PC-9 (cell line): ENCODE measurements at regions not wholly inside any gene's neighbourhood (a gene's known extent, or its start where the extent isn't known, plus 50 kb on each side); places are given as distances from the start of the nearest gene placed in this dataset.

Experiments used
- EZH2 ChIP-seq: fragments of 200-600 bp; sonication (generic); IDR thresholded peaks from 2 replicates; pipeline ENCODE4 v1.8.0; 2017; ENCODE audit warnings: antibody characterized with exemption, low read depth
- TF ChIP-seq, protein P1 (sequence below): fragments of 200-600 bp; sonication (generic); conservative IDR thresholded peaks from 2 replicates; pipeline ENCODE4 v1.6.1; 2017; ENCODE audit warnings: mixed run types, antibody characterized with exemption, mild to moderate bottlenecking, moderate library complexity

DNA sequence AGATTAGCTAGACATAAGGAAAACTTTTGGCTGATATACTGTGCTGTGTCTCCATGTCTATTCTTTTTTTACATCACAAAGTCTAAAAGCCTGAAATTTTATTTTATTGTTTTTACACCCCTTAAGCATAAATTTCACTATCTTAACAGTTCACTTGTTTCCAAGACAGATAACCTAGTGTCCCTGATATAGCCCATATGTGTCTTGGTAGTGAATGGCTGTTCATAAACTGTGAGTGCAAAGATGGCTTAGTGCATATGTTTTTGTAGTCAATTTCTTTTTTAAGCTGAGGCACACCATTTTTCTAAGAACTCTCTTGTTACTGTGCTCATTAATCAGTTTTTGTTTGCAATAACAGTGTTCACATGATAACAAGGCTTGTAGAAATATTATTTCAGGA lies 381.1 kb downstream of the OXSM start:
- TF ChIP-seq EZH2 = no peak
- TF ChIP-seq, protein P1, sequence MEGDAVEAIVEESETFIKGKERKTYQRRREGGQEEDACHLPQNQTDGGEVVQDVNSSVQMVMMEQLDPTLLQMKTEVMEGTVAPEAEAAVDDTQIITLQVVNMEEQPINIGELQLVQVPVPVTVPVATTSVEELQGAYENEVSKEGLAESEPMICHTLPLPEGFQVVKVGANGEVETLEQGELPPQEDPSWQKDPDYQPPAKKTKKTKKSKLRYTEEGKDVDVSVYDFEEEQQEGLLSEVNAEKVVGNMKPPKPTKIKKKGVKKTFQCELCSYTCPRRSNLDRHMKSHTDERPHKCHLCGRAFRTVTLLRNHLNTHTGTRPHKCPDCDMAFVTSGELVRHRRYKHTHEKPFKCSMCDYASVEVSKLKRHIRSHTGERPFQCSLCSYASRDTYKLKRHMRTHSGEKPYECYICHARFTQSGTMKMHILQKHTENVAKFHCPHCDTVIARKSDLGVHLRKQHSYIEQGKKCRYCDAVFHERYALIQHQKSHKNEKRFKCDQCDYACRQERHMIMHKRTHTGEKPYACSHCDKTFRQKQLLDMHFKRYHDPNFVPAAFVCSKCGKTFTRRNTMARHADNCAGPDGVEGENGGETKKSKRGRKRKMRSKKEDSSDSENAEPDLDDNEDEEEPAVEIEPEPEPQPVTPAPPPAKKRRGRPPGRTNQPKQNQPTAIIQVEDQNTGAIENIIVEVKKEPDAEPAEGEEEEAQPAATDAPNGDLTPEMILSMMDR = no peak
